K562 (cell line): ENCODE measurements at regions not wholly inside any gene's neighbourhood (a gene's known extent, or its start where the extent isn't known, plus 50 kb on each side); places are given as distances from the start of the nearest gene placed in this dataset.

Source experiments
- ATAC-seq: fragments of 200-7000 bp; cut with Tn5 transposase; 3 replicates; pipeline ENCODE4 v1.9.1; 2020; ENCODE audit warnings: moderate library complexity
- BruUV-seq: library from RNA; stranded (reverse); fragments of 400-500 nt; replicated peaks from 2 replicates; lab custom pipeline; 2021; lab: Mats Ljungman, UMichigan
- CTCF ChIA-PET: fragments of 300-600 bp; formaldehyde crosslinking; extraction: SDS; loops from one replicate; lab custom pipeline; 2021; ENCODE audit warnings: low intra/inter-chr PET ratio; lab: Yijun Ruan, JAX
- POLR2A ChIA-PET: fragments of 300-600, 350-650 bp; sonication (Branson Sonifier 250); formaldehyde crosslinking; extraction: SDS; loops from one replicate; lab custom pipeline; 2021; ENCODE audit warnings: antibody characterized with exemption, inconsistent platforms; lab: Yijun Ruan, JAX
- DNase-seq, 4 experiments: peaks; one replicate each; pipeline versions ENCODE4 v3.0.0 to v3.0.0-alpha.2; 2011 to 2018; ENCODE audit warnings: low spot score in 3 of 4, mixed read lengths in 3 of 4; ENCODE audit errors: extremely low read depth in 1 of 4
- FAIRE-seq: peaks from 2 replicates; lab custom pipeline; 2011; peaks lifted over from hg19 to GRCh38; lab: Jason Lieb, UNC
- H2AFZ ChIP-seq: 2 replicates; pipeline ENCODE4 v1.6.0; 2011; ENCODE audit warnings: low read depth, low read length, control low read depth, inconsistent platforms
- H3K27ac ChIP-seq: fragments of 200-600 bp; 3 replicates; pipeline ENCODE4 v1.8.0; 2011; ENCODE audit warnings: low read depth, mild to moderate bottlenecking, control low read depth, inconsistent platforms, low read length, moderate library complexity, mixed read lengths; ENCODE audit errors: extremely low read depth
- H3K27me3 ChIP-seq, 2 experiments: fragments of 300-600 bp in 1 of 2; 2 replicates in 1 of 2; 3 replicates in 1 of 2; pipeline versions ENCODE4 v1.6.0 to v1.8.0; 2011; ENCODE audit warnings: inconsistent platforms in 2 of 2, low read length in 2 of 2, mild to moderate bottlenecking in 1 of 2, mixed read lengths in 1 of 2, moderate library complexity in 1 of 2; ENCODE audit not compliant: control insufficient read depth in 2 of 2, insufficient read depth in 2 of 2
- H3K36me3 ChIP-seq: fragments of 300-600 bp; 3 replicates; pipeline ENCODE4 v1.8.0; 2011; ENCODE audit warnings: mild to moderate bottlenecking, low read length, inconsistent platforms; ENCODE audit not compliant: control insufficient read depth, insufficient read depth
- H3K4me1 ChIP-seq, 2 experiments: fragments of 200-600 bp in 1 of 2; replicated peaks in 1 of 2; 2 replicates in 1 of 2; 3 replicates in 1 of 2; pipeline versions ENCODE4 v1.5.1 to v1.8.0; 2011; ENCODE audit warnings: inconsistent platforms in 2 of 2, low read length in 2 of 2, mild to moderate bottlenecking in 1 of 2, mixed read lengths in 1 of 2, moderate library complexity in 1 of 2; ENCODE audit not compliant: control insufficient read depth in 2 of 2, insufficient read depth in 2 of 2
- H3K4me2 ChIP-seq: 2 replicates; pipeline ENCODE4 v1.6.1; 2011; ENCODE audit warnings: low read length, control low read depth, inconsistent platforms, mixed read lengths; ENCODE audit not compliant: insufficient read depth
- H3K4me3 ChIP-seq: fragments of 200-600 bp; sonication (generic), shearing (Covaris generic); 2 replicates; pipeline ENCODE4 v1.5.1; 2016; ENCODE audit warnings: control low read depth, inconsistent platforms
- H3K79me2 ChIP-seq: fragments of 200-600 bp; 3 replicates; pipeline ENCODE4 v1.8.0; 2011; ENCODE audit warnings: low read length, inconsistent platforms; ENCODE audit not compliant: control insufficient read depth, insufficient read depth
- H3K9ac ChIP-seq, 2 experiments: 2 replicates each; pipeline versions ENCODE4 v1.6.0 to v1.6.1; 2011; ENCODE audit warnings: low read depth in 2 of 2, low read length in 2 of 2, control low read depth in 1 of 2, inconsistent platforms in 1 of 2, mild to moderate bottlenecking in 1 of 2, mixed read lengths in 1 of 2; ENCODE audit not compliant: insufficient read depth in 1 of 2
- H3K9me1 ChIP-seq: one replicate; pipeline ENCODE4 v1.6.0; 2011; ENCODE audit warnings: inconsistent platforms, mild to moderate bottlenecking, low read length, moderate library complexity; ENCODE audit not compliant: control insufficient read depth, insufficient read depth
- H3K9me3 ChIP-seq: replicated peaks from 2 replicates; pipeline ENCODE4 v1.5.1; 2011; ENCODE audit warnings: low read depth, low read length, inconsistent platforms; ENCODE audit not compliant: control insufficient read depth, insufficient read depth
- H4K20me1 ChIP-seq: replicated peaks from 2 replicates; pipeline ENCODE4 v1.6.1; 2011; ENCODE audit warnings: low read length, inconsistent platforms, mixed read lengths; ENCODE audit not compliant: control insufficient read depth, insufficient read depth
- AFF4 ChIP-seq: sonication (generic); formaldehyde crosslinking; IDR thresholded peaks from 2 replicates; pipeline ENCODE4 v1.8.0; 2023; ENCODE audit warnings: mild to moderate bottlenecking, missing genetic modification reagents
- CTCF ChIP-seq, 3 experiments: IDR thresholded peaks in 2 of 3; conservative IDR thresholded peaks in 1 of 3; 2 replicates each; pipeline ENCODE4 v1.5.1; 2011 to 2012; ENCODE audit warnings: low read length in 3 of 3, mild to moderate bottlenecking in 3 of 3, control low read depth in 2 of 3, improper control_type of control experiment in 1 of 3, inconsistent platforms in 1 of 3, low read depth in 1 of 3, mixed read lengths in 1 of 3, moderate library complexity in 1 of 3; ENCODE audit not compliant: insufficient read depth in 2 of 3
- HDAC3 ChIP-seq: fragments of 450-650 bp; IDR thresholded peaks from 2 replicates; pipeline ENCODE4 v1.6.1; 2018; ENCODE audit warnings: borderline replicate concordance, mild to moderate bottlenecking, moderate library complexity; ENCODE audit not compliant: partially characterized antibody
- MTF1 ChIP-seq: fragments of 250-450 bp; sonication (Bioruptor Pico); IDR thresholded peaks from 2 replicates; pipeline ENCODE4 v1.9.0; 2021; ENCODE audit warnings: moderate library complexity, mild to moderate bottlenecking, inconsistent platforms, borderline replicate concordance
- ZNF347 ChIP-seq: fragments of 450-650 bp; formaldehyde crosslinking; IDR thresholded peaks from 2 replicates; pipeline ENCODE4 v1.4.0; 2020; ENCODE audit warnings: low read depth, mild to moderate bottlenecking, moderate library complexity
- WGBS: fragments of 100-300 bp; shearing (Covaris generic); methylation state at CpG from one replicate; pipeline ENCODE4 v1.1.6; 2016; ENCODE audit warnings: low coverage, mixed read lengths; ENCODE audit not compliant: insufficient coverage; ENCODE audit errors: missing lambda C conversion rate; 5-methylcytosine and 5-hydroxymethylcytosine counted together
- in situ Hi-C: fragments of 300-500 bp; cut with MboI; formaldehyde crosslinking; loops from 4 replicates; pipeline ENCODE4 v1.15.0; 2018; ENCODE audit warnings: inconsistent platforms, mixed read lengths
- intact Hi-C: fragments of 100-400 bp; cut with micrococcal nuclease; formaldehyde crosslinking; loops from 2 replicates; pipeline ENCODE4 v1.14.2; 2022
- TF ChIP-seq, protein P1 (sequence below): fragments of 150-350 bp; IDR thresholded peaks from 2 replicates; pipeline ENCODE4 v1.6.1; 2014; ENCODE audit warnings: low read depth, mild to moderate bottlenecking, low read length, borderline replicate concordance

GRCh38 chr13:53206455-53206854 is 177.8 kb downstream of the OLFM4 start:
- no peak overlapping the region for H3K27ac ChIP-seq
- H2AFZ ChIP-seq: no peak overlapping the region
- intact Hi-C loops: no loop called here
- ChIA-PET POLR2A (no interaction called here), CTCF (no interaction called here)
- no peaks in the 10 kb centered on the region for H3K9me3 ChIP-seq
- H3K36me3 ChIP-seq: no peaks in the 10 kb centered on the region
- no peak for FAIRE-seq
- ATAC-seq: no peak
- no peak overlapping the region for H3K4me3 ChIP-seq
- H4K20me1 ChIP-seq: no peaks in the 10 kb centered on the region
- no peak overlapping the region for H3K9ac ChIP-seq
- TF ChIP-seq CTCF (IDR thresholded peaks at IDR 0.05 in 2 of 3, conservative IDR thresholded peaks at IDR 0.05 in 1 of 3; ENCODE audit: insufficient read depth in 2 of 3, low read depth in 1 of 3, low read length in 3 of 3) (peak in 1 of 3 experiments; percentile 18; a peak in 2 of 6 replicates), ZNF347 (CRISPR knock-in tag) (no peak)
- peak in 1 of 4 experiments; percentile 5 for DNase-seq
- in situ Hi-C loops: no loop called here
- no TSS peak for BruUV-seq
- no peaks in the 10 kb centered on the region for H3K79me2 ChIP-seq
- H3K27me3 ChIP-seq: no peaks in the 10 kb centered on the region
- no peaks in the 10 kb centered on the region for H3K9me1 ChIP-seq
- H3K4me2 ChIP-seq: no peak overlapping the region
- H3K4me1 ChIP-seq: no peaks in the 10 kb centered on the region
- WGBS: 0% methylated on average over 1 of the region's 1 CpG

DNA sequence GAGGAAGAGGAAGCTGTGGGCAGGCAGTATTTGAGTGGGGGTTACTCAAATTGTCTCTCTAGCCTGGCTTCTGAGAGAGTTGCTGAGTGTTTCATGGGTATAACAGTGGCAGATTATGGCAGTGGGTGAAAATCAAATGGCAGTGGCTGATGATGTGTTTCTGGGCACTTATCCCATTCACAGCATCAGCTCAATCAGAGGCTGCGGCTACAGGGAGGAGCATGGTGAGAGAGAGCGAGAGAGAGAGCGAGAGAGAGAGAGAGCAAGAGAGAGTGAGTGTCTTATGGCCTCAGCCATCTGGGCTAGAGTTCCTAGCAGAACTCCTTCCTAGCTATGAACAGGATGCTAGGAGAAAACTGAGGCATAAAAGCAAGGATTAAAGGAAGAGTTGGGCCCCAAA is 178.9 kb downstream of the OLFM4 start:
- H3K27ac ChIP-seq: no peak overlapping the region
- 0% methylated on average over 3 of the region's 3 CpGs for WGBS
- H3K36me3 ChIP-seq: no peaks in the 10 kb centered on the region
- in situ Hi-C loops: no loop called here
- no TSS peak for BruUV-seq
- no peak overlapping the region for H3K9ac ChIP-seq
- H3K4me3 ChIP-seq: no peak overlapping the region
- H3K4me1 ChIP-seq: no peaks in the 10 kb centered on the region
- H4K20me1 ChIP-seq: no peaks in the 10 kb centered on the region
- no peak overlapping the region for H3K4me2 ChIP-seq
- FAIRE-seq (no peak), ATAC-seq (no peak), DNase-seq (no peak)
- intact Hi-C loops: no loop called here
- H3K9me3 ChIP-seq: no peaks in the 10 kb centered on the region
- H3K79me2 ChIP-seq: no peaks in the 10 kb centered on the region
- no peaks in the 10 kb centered on the region for H3K27me3 ChIP-seq
- CTCF ChIA-PET: no interaction called here
- no peak overlapping the region for H2AFZ ChIP-seq
- no peaks in the 10 kb centered on the region for H3K9me1 ChIP-seq
- POLR2A ChIA-PET: no interaction called here
- TF ChIP-seq, protein P1, sequence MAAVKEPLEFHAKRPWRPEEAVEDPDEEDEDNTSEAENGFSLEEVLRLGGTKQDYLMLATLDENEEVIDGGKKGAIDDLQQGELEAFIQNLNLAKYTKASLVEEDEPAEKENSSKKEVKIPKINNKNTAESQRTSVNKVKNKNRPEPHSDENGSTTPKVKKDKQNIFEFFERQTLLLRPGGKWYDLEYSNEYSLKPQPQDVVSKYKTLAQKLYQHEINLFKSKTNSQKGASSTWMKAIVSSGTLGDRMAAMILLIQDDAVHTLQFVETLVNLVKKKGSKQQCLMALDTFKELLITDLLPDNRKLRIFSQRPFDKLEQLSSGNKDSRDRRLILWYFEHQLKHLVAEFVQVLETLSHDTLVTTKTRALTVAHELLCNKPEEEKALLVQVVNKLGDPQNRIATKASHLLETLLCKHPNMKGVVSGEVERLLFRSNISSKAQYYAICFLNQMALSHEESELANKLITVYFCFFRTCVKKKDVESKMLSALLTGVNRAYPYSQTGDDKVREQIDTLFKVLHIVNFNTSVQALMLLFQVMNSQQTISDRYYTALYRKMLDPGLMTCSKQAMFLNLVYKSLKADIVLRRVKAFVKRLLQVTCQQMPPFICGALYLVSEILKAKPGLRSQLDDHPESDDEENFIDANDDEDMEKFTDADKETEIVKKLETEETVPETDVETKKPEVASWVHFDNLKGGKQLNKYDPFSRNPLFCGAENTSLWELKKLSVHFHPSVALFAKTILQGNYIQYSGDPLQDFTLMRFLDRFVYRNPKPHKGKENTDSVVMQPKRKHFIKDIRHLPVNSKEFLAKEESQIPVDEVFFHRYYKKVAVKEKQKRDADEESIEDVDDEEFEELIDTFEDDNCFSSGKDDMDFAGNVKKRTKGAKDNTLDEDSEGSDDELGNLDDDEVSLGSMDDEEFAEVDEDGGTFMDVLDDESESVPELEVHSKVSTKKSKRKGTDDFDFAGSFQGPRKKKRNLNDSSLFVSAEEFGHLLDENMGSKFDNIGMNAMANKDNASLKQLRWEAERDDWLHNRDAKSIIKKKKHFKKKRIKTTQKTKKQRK: no peak
- TF ChIP-seq HDAC3 (no peak), MTF1 (CRISPR knock-in tag) (no peak), AFF4 (CRISPR knock-in tag) (no peak)
